ENCODE measurements at regions not wholly inside any gene's neighbourhood (a gene's known extent, or its start where the extent isn't known, plus 50 kb on each side); places are given as distances from the start of the nearest gene placed in this dataset.

DNA sequence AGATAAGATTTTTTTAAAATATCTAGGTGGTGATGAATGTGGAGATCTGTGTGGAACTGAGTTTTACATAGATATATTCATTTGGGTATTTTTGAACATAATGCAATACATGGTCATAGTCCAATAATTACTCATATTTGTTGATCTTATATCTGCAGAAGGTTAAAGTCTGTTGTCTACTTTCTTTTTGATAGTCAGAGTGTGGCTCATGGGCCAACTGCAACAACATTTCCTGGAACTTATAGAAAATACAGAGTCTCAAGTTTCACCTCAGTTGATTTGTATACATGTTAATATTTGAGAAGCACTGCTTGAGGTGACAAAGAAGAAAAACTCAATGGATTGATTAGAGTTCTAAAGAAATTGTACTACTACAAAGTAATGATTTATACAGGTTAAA lies 408.4 kb downstream of the ARAP2 start:
- no peak overlapping the region for H3K4me3 ChIP-seq (ENCODE audit: low read depth, low read length)
- no peaks in the 10 kb centered on the region for H3K36me3 ChIP-seq
- TF ChIP-seq, protein P1, sequence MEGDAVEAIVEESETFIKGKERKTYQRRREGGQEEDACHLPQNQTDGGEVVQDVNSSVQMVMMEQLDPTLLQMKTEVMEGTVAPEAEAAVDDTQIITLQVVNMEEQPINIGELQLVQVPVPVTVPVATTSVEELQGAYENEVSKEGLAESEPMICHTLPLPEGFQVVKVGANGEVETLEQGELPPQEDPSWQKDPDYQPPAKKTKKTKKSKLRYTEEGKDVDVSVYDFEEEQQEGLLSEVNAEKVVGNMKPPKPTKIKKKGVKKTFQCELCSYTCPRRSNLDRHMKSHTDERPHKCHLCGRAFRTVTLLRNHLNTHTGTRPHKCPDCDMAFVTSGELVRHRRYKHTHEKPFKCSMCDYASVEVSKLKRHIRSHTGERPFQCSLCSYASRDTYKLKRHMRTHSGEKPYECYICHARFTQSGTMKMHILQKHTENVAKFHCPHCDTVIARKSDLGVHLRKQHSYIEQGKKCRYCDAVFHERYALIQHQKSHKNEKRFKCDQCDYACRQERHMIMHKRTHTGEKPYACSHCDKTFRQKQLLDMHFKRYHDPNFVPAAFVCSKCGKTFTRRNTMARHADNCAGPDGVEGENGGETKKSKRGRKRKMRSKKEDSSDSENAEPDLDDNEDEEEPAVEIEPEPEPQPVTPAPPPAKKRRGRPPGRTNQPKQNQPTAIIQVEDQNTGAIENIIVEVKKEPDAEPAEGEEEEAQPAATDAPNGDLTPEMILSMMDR (IDR thresholded peaks at IDR 0.05; ENCODE audit: low read depth, low read length) = no peak
- H3K9me3 ChIP-seq = no peaks in the 10 kb centered on the region
- no peaks in the 10 kb centered on the region for H3K4me1 ChIP-seq
- H3K27me3 ChIP-seq = no peaks in the 10 kb centered on the region
- no peak for DNase-seq

- no peaks in the 10 kb centered on the region for H3K4me1 ChIP-seq
- H3K27me3 ChIP-seq = no peaks in the 10 kb centered on the region
- H3K9me3 ChIP-seq = no peaks in the 10 kb centered on the region
- DNase-seq = no peak
- no peak overlapping the region for H3K4me3 ChIP-seq (ENCODE audit: low read depth, low read length)
- H3K36me3 ChIP-seq = no peaks in the 10 kb centered on the region
- TF ChIP-seq, protein P1 (IDR thresholded peaks at IDR 0.05; ENCODE audit: low read depth, low read length) = no peak
Measured at GRCh38 chr4:35836596-35836995, 407.7 kb downstream of the ARAP2 start.

- H3K4me3 ChIP-seq (ENCODE audit: low read depth, low read length) = no peak overlapping the region
- no peak for DNase-seq
- H3K4me1 ChIP-seq = no peaks in the 10 kb centered on the region
- TF ChIP-seq, protein P1 (IDR thresholded peaks at IDR 0.05; ENCODE audit: low read depth, low read length) = no peak
- H3K9me3 ChIP-seq = no peaks in the 10 kb centered on the region
- no peaks in the 10 kb centered on the region for H3K27me3 ChIP-seq
- H3K36me3 ChIP-seq = no peaks in the 10 kb centered on the region
Measured at GRCh38 chr4:35867057-35867456, 377.3 kb downstream of the ARAP2 start.

GRCh38 chr4:35872273-35872672 lies 372.0 kb downstream of the ARAP2 start:
- Histone ChIP-seq H3K9me3 (no peaks in the 10 kb centered on the region), H3K36me3 (no peaks in the 10 kb centered on the region), H3K4me3 (ENCODE audit: low read depth, low read length) (no peak overlapping the region), H3K4me1 (no peaks in the 10 kb centered on the region), H3K27me3 (no peaks in the 10 kb centered on the region)
- TF ChIP-seq, protein P1 (IDR thresholded peaks at IDR 0.05; ENCODE audit: low read depth, low read length) = no peak
- DNase-seq = no peak

GRCh38 chr4:35879479-35879878 lies 364.8 kb downstream of the ARAP2 start:
- Histone ChIP-seq H3K27me3 (no peaks in the 10 kb centered on the region), H3K9me3 (no peaks in the 10 kb centered on the region), H3K36me3 (no peaks in the 10 kb centered on the region), H3K4me3 (ENCODE audit: low read depth, low read length) (no peak overlapping the region), H3K4me1 (no peaks in the 10 kb centered on the region)
- TF ChIP-seq, protein P1 (IDR thresholded peaks at IDR 0.05; ENCODE audit: low read depth, low read length) = no peak
- no peak for DNase-seq

DNA sequence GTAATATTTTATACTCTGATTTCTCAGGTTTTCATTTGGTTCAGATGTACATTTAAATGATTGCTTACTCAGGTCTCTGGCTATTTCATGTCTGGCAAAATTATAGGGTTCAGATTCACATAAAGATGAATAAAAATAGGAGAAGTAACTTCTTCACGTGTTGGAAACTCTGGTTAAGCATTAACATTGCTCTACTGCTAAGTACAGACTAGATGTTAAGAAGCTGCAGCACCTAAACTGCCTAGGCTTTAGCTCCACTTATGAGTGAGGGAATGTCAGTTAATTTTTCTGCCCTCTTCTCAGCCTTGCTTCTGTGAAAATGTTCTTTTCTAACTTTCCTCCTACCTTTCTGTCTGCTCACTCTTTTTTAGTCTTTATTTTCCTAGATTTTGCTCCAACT lies 361.2 kb downstream of the ARAP2 start:
- no peak overlapping the region for H3K4me3 ChIP-seq (ENCODE audit: low read depth, low read length)
- H3K9me3 ChIP-seq = no peaks in the 10 kb centered on the region
- DNase-seq = no peak
- H3K27me3 ChIP-seq = no peaks in the 10 kb centered on the region
- no peaks in the 10 kb centered on the region for H3K36me3 ChIP-seq
- TF ChIP-seq, protein P1 (IDR thresholded peaks at IDR 0.05; ENCODE audit: low read depth, low read length) = no peak
- no peaks in the 10 kb centered on the region for H3K4me1 ChIP-seq

All from BE2C (cell line).